HCT116 (cell line): ENCODE measurements at regions not wholly inside any gene's neighbourhood (a gene's known extent, or its start where the extent isn't known, plus 50 kb on each side); places are given as distances from the start of the nearest gene placed in this dataset.

Experiments used
- ATAC-seq: fragments of 200-7000 bp; cut with Tn5 transposase; 2 replicates; pipeline ENCODE4 v1.9.1; 2020; ENCODE audit warnings: mild to moderate bottlenecking, moderate library complexity
- BruUV-seq: library from RNA; stranded (reverse); fragments of 400-500 nt; replicated peaks from 2 replicates; lab custom pipeline; 2021; lab: Mats Ljungman, UMichigan
- CTCF ChIA-PET: fragments of 300-600 bp; sonication (Branson Sonifier 250); formaldehyde crosslinking; loops from one replicate; lab custom pipeline; 2021; ENCODE audit warnings: antibody characterized with exemption; lab: Charles Lee
- POLR2A ChIA-PET: fragments of 300-600, 350-600 bp; sonication (Branson Sonifier 250); formaldehyde crosslinking; loops from one replicate; lab custom pipeline; 2021; ENCODE audit warnings: antibody characterized with exemption; lab: Charles Lee
- RAD21 ChIA-PET, 2 experiments: fragments of 300-600 bp; sonication (Branson Sonifier 250); formaldehyde crosslinking; loops; one replicate each; lab custom pipeline; 2023; ENCODE audit warnings: low total read pairs in 2 of 2; ENCODE audit not compliant: uncharacterized antibody in 2 of 2, unreplicated experiment in 2 of 2, low non-redundant PET in 1 of 2; lab: Charles Lee
- DNase-seq: peaks from one replicate; pipeline ENCODE4 v3.0.0-alpha.2; 2010; ENCODE audit warnings: low read depth, low spot score
- H2AFZ ChIP-seq: fragments of 200-600 bp; shearing (Covaris generic), sonication (generic); 2 replicates; pipeline ENCODE4 v1.6.1; 2017; ENCODE audit warnings: low read depth, mixed run types, mixed read lengths, antibody characterized with exemption, low read length; ENCODE audit not compliant: poor library complexity, severe bottlenecking
- H3K27ac ChIP-seq: 2 replicates; pipeline ENCODE4 v1.5.1; 2012; ENCODE audit warnings: low read depth, low read length
- H3K27me3 ChIP-seq: fragments of 200-600 bp; sonication (generic); 2 replicates; pipeline ENCODE4 v1.6.1; 2016; ENCODE audit warnings: mixed run types, low read length, mixed read lengths; ENCODE audit not compliant: insufficient read depth
- H3K36me3 ChIP-seq, 2 experiments: fragments of 200-500 bp in 1 of 2; fragments of 200-600 bp in 1 of 2; sonication (Bioruptor generic) in 1 of 2; sonication (generic) in 1 of 2; 2 replicates each; pipeline versions ENCODE4 v1.5.1 to v1.6.1; 2014 to 2016; ENCODE audit warnings: low read length in 2 of 2, inconsistent platforms in 1 of 2, mixed read lengths in 1 of 2, mixed run types in 1 of 2; ENCODE audit not compliant: insufficient read depth in 2 of 2, control insufficient read depth in 1 of 2
- H3K4me1 ChIP-seq, 2 experiments: fragments of 200-600 bp in 1 of 2; sonication (generic) in 1 of 2; 2 replicates each; pipeline versions ENCODE4 v1.5.1 to v1.6.1; 2012 to 2017; ENCODE audit warnings: low read length in 2 of 2, inconsistent platforms in 1 of 2, mild to moderate bottlenecking in 1 of 2, mixed read lengths in 1 of 2, mixed run types in 1 of 2, moderate library complexity in 1 of 2; ENCODE audit not compliant: insufficient read depth in 2 of 2, control insufficient read depth in 1 of 2
- H3K4me2 ChIP-seq: fragments of 200-600 bp; sonication (generic); 2 replicates; pipeline ENCODE4 v1.6.1; 2017; ENCODE audit warnings: mixed run types, low read length, mixed read lengths
- H3K4me3 ChIP-seq, 2 experiments: fragments of 200-600 bp in 1 of 2; sonication (generic) in 1 of 2; replicated peaks in 1 of 2; 2 replicates each; pipeline ENCODE4 v1.5.1; 2011 to 2016; ENCODE audit warnings: low read length in 2 of 2, control low read depth in 1 of 2, low read depth in 1 of 2, mild to moderate bottlenecking in 1 of 2, mixed read lengths in 1 of 2, mixed run types in 1 of 2
- H3K79me2 ChIP-seq: fragments of 200-600 bp; sonication (generic); 2 replicates; pipeline ENCODE4 v1.6.1; 2017; ENCODE audit warnings: mild to moderate bottlenecking, mixed run types, low read length, moderate library complexity, mixed read lengths; ENCODE audit not compliant: insufficient read depth
- H3K9ac ChIP-seq: fragments of 200-600 bp; sonication (generic); 2 replicates; pipeline ENCODE4 v1.6.1; 2016; ENCODE audit warnings: low read length, mixed read lengths
- H3K9me2 ChIP-seq: fragments of 200-600 bp; sonication (generic), shearing (Covaris generic); 2 replicates; pipeline ENCODE4 v1.6.1; 2017; ENCODE audit warnings: mixed run types, mild to moderate bottlenecking, moderate library complexity; ENCODE audit not compliant: insufficient read depth
- H3K9me3 ChIP-seq, 2 experiments: fragments of 200-500 bp in 1 of 2; fragments of 200-600 bp in 1 of 2; sonication (Bioruptor generic) in 1 of 2; sonication (generic) in 1 of 2; 2 replicates each; pipeline ENCODE4 v1.6.1; 2014 to 2017; ENCODE audit warnings: low read length in 2 of 2, mixed read lengths in 2 of 2, inconsistent platforms in 1 of 2, low read depth in 1 of 2, mild to moderate bottlenecking in 1 of 2, mixed run types in 1 of 2, moderate library complexity in 1 of 2; ENCODE audit not compliant: control insufficient read depth in 1 of 2, insufficient read depth in 1 of 2
- H4K20me1 ChIP-seq: fragments of 200-600 bp; sonication (generic), shearing (Covaris generic); 2 replicates; pipeline ENCODE4 v1.6.1; 2017; ENCODE audit warnings: mixed run types, mild to moderate bottlenecking, moderate library complexity; ENCODE audit not compliant: insufficient read depth
- EZH2 ChIP-seq: fragments of 200-600 bp; sonication (generic); IDR thresholded peaks from 2 replicates; pipeline ENCODE4 v1.6.1; 2017; ENCODE audit warnings: antibody characterized with exemption, mixed run types
- EZH2phosphoT487 ChIP-seq: fragments of 200-600 bp; IDR thresholded peaks from 2 replicates; pipeline ENCODE4 v1.6.1; 2018; ENCODE audit warnings: antibody characterized with exemption, borderline replicate concordance
- FOSL1 ChIP-seq: IDR thresholded peaks from 2 replicates; pipeline ENCODE4 v1.6.1; 2012; ENCODE audit warnings: low read depth
- JUND ChIP-seq: IDR thresholded peaks from 2 replicates; pipeline ENCODE4 v1.6.1; 2012
- MAX ChIP-seq: IDR thresholded peaks from 2 replicates; pipeline ENCODE4 v1.6.1; 2012
- POLR2AphosphoS5 ChIP-seq: IDR thresholded peaks from 2 replicates; pipeline ENCODE4 v1.6.1; 2011; ENCODE audit warnings: mild to moderate bottlenecking, low read depth, low read length, moderate library complexity
- RAD21 ChIP-seq: IDR thresholded peaks from 2 replicates; pipeline ENCODE4 v1.6.1; 2012; ENCODE audit warnings: low read depth, mild to moderate bottlenecking
- SP1 ChIP-seq: IDR thresholded peaks from 2 replicates; pipeline ENCODE4 v1.6.1; 2012; ENCODE audit warnings: low read depth
- SRF ChIP-seq: IDR thresholded peaks from 2 replicates; pipeline ENCODE4 v1.6.1; 2012; ENCODE audit warnings: low read depth
- TCF7L2 ChIP-seq: IDR thresholded peaks from 2 replicates; pipeline ENCODE4 v1.7.0; 2011; ENCODE audit warnings: borderline replicate concordance, inconsistent platforms; ENCODE audit not compliant: insufficient read depth, insufficient read length; ENCODE audit errors: extremely low read depth
- YY1 ChIP-seq: IDR thresholded peaks from 2 replicates; pipeline ENCODE4 v1.6.1; 2011; ENCODE audit warnings: low read length, low read depth, moderate library complexity, mild to moderate bottlenecking; ENCODE audit not compliant: insufficient replicate concordance; ENCODE audit errors: extremely low read depth
- intact Hi-C: fragments of 100-400 bp; cut with micrococcal nuclease; formaldehyde crosslinking; loops from 2 replicates; pipeline ENCODE4 v1.10.0; 2022
- TF ChIP-seq, protein P1 (sequence below): IDR thresholded peaks from 2 replicates; pipeline ENCODE4 v1.6.1; 2012; ENCODE audit warnings: low read depth
- TF ChIP-seq, protein P2 (sequence below), 3 experiments: fragments of 200-600 bp in 1 of 3; sonication (generic) in 1 of 3; IDR thresholded peaks in 2 of 3; conservative IDR thresholded peaks in 1 of 3; 2 replicates each; pipeline ENCODE4 v1.5.1; 2012 to 2017; ENCODE audit warnings: low read depth in 2 of 3, low read length in 2 of 3, antibody characterized with exemption in 1 of 3, borderline replicate concordance in 1 of 3, control low read depth in 1 of 3, mild to moderate bottlenecking in 1 of 3, mixed read lengths in 1 of 3, mixed run types in 1 of 3, moderate library complexity in 1 of 3; ENCODE audit not compliant: insufficient read depth in 1 of 3

GRCh38 chr5:4230786-4231641, 635.4 kb downstream of the IRX1 start:
- ATAC-seq (no peak), DNase-seq (no peak)
- intact Hi-C loops = no loop called here
- Histone ChIP-seq H3K4me1 (no peaks in the 10 kb centered on the region), H3K9me2 (no peaks in the 10 kb centered on the region), H4K20me1 (no peaks in the 10 kb centered on the region), H3K36me3 (no peaks in the 10 kb centered on the region), H3K9ac (no peak overlapping the region), H3K9me3 (peaks cover 16 to 37% of the 10 kb centered on the region in 2 experiments; a peak in 2 of 4 replicates), H3K27me3 (no peaks in the 10 kb centered on the region), H2AFZ (no peak overlapping the region), H3K79me2 (no peaks in the 10 kb centered on the region), H3K4me3 (no peak overlapping the region), H3K27ac (no peak overlapping the region), H3K4me2 (no peak overlapping the region)
- TF ChIP-seq FOSL1 (no peak), SP1 (no peak), MAX (no peak), TCF7L2 (no peak), YY1 (no peak)
- RAD21 ChIA-PET = no interaction called here
- CTCF ChIA-PET = no interaction called here
- POLR2A ChIA-PET = no interaction called here
- no TSS peak for BruUV-seq

DNA sequence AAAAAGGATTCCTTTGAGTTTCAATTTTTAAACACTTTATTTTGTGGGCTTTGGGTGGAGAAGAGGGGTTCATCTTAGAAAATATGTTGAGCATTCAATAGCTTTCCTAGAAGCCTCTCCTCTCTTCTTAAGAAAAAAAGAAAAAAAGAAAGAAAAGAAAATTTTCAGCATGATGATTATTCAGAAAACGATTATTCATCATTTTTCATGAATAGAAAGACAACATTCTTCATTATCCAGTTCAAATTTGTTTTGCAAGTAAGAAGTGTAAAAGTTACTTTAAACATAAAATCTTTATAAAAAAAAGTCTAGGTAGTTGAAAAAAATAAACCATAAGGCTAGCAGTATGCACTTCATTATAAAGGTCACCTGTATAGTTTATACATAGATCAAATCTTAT, 636.5 kb downstream of the IRX1 start:
- peaks cover 9 to 28% of the 10 kb centered on the region in 2 experiments; a peak in 2 of 4 replicates for H3K9me3 ChIP-seq
- no peaks in the 10 kb centered on the region for H3K9me2 ChIP-seq
- no peak overlapping the region for H2AFZ ChIP-seq
- no peak overlapping the region for H3K9ac ChIP-seq
- no peak overlapping the region for H3K27ac ChIP-seq
- ChIA-PET RAD21 (no interaction called here), POLR2A (no interaction called here), CTCF (no interaction called here)
- no peaks in the 10 kb centered on the region for H3K79me2 ChIP-seq
- H4K20me1 ChIP-seq = no peaks in the 10 kb centered on the region
- no peak overlapping the region for H3K4me2 ChIP-seq
- BruUV-seq = no TSS peak
- intact Hi-C loops = no loop called here
- ATAC-seq = no peak
- H3K4me3 ChIP-seq = no peak overlapping the region
- H3K4me1 ChIP-seq = no peaks in the 10 kb centered on the region
- DNase-seq = no peak
- no peaks in the 10 kb centered on the region for H3K36me3 ChIP-seq
- H3K27me3 ChIP-seq = no peaks in the 10 kb centered on the region
- TF ChIP-seq JUND (no peak), RAD21 (no peak), SP1 (no peak), EZH2 (no peak), TCF7L2 (no peak), POLR2AphosphoS5 (no peak), SRF (no peak), MAX (no peak), EZH2phosphoT487 (no peak)
- TF ChIP-seq, protein P1, sequence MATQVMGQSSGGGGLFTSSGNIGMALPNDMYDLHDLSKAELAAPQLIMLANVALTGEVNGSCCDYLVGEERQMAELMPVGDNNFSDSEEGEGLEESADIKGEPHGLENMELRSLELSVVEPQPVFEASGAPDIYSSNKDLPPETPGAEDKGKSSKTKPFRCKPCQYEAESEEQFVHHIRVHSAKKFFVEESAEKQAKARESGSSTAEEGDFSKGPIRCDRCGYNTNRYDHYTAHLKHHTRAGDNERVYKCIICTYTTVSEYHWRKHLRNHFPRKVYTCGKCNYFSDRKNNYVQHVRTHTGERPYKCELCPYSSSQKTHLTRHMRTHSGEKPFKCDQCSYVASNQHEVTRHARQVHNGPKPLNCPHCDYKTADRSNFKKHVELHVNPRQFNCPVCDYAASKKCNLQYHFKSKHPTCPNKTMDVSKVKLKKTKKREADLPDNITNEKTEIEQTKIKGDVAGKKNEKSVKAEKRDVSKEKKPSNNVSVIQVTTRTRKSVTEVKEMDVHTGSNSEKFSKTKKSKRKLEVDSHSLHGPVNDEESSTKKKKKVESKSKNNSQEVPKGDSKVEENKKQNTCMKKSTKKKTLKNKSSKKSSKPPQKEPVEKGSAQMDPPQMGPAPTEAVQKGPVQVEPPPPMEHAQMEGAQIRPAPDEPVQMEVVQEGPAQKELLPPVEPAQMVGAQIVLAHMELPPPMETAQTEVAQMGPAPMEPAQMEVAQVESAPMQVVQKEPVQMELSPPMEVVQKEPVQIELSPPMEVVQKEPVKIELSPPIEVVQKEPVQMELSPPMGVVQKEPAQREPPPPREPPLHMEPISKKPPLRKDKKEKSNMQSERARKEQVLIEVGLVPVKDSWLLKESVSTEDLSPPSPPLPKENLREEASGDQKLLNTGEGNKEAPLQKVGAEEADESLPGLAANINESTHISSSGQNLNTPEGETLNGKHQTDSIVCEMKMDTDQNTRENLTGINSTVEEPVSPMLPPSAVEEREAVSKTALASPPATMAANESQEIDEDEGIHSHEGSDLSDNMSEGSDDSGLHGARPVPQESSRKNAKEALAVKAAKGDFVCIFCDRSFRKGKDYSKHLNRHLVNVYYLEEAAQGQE = no peak
- TF ChIP-seq, protein P2, sequence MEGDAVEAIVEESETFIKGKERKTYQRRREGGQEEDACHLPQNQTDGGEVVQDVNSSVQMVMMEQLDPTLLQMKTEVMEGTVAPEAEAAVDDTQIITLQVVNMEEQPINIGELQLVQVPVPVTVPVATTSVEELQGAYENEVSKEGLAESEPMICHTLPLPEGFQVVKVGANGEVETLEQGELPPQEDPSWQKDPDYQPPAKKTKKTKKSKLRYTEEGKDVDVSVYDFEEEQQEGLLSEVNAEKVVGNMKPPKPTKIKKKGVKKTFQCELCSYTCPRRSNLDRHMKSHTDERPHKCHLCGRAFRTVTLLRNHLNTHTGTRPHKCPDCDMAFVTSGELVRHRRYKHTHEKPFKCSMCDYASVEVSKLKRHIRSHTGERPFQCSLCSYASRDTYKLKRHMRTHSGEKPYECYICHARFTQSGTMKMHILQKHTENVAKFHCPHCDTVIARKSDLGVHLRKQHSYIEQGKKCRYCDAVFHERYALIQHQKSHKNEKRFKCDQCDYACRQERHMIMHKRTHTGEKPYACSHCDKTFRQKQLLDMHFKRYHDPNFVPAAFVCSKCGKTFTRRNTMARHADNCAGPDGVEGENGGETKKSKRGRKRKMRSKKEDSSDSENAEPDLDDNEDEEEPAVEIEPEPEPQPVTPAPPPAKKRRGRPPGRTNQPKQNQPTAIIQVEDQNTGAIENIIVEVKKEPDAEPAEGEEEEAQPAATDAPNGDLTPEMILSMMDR (IDR thresholded peaks at IDR 0.05 in 2 of 3, conservative IDR thresholded peaks at IDR 0.05 in 1 of 3; ENCODE audit: borderline replicate concordance in 1 of 3, insufficient read depth in 1 of 3, low read depth in 2 of 3, low read length in 2 of 3) = no peak
